GM20000 (cell line): ENCODE measurements at regions not wholly inside any gene's neighbourhood (a gene's known extent, or its start where the extent isn't known, plus 50 kb on each side); places are given as distances from the start of the nearest gene placed in this dataset.

Source experiments
- DNase-seq: peaks from one replicate; pipeline ENCODE4 v3.0.0; 2012; ENCODE audit warnings: low spot score
- TF ChIP-seq, protein P1 (sequence below): IDR thresholded peaks from 2 replicates; pipeline ENCODE4 v1.5.1; 2012; ENCODE audit warnings: mild to moderate bottlenecking, control low read depth; ENCODE audit errors: extremely low read depth, missing control alignments

DNA sequence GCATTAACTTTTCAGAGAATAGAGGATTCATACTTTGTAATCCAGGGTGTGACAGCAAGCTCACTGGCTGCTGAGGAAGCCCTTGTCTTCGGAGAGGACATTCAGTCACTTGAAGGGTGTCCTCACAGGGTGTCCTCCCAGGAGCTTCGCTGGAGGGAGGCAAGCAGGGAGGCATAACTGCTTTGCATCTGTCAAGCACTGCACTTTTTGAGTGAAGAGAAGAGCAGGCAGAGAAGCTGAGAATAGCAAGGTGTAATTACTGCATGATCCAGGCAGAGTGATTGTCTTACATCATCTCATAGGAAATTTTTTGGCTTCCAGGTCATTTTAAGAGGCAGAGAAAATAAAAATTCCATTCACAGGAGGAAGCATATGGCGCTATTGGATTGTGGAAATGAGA is 232.5 kb upstream of the ZP4 start:
- TF ChIP-seq, protein P1, sequence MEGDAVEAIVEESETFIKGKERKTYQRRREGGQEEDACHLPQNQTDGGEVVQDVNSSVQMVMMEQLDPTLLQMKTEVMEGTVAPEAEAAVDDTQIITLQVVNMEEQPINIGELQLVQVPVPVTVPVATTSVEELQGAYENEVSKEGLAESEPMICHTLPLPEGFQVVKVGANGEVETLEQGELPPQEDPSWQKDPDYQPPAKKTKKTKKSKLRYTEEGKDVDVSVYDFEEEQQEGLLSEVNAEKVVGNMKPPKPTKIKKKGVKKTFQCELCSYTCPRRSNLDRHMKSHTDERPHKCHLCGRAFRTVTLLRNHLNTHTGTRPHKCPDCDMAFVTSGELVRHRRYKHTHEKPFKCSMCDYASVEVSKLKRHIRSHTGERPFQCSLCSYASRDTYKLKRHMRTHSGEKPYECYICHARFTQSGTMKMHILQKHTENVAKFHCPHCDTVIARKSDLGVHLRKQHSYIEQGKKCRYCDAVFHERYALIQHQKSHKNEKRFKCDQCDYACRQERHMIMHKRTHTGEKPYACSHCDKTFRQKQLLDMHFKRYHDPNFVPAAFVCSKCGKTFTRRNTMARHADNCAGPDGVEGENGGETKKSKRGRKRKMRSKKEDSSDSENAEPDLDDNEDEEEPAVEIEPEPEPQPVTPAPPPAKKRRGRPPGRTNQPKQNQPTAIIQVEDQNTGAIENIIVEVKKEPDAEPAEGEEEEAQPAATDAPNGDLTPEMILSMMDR = no peak
- DNase-seq = no peak

DNA sequence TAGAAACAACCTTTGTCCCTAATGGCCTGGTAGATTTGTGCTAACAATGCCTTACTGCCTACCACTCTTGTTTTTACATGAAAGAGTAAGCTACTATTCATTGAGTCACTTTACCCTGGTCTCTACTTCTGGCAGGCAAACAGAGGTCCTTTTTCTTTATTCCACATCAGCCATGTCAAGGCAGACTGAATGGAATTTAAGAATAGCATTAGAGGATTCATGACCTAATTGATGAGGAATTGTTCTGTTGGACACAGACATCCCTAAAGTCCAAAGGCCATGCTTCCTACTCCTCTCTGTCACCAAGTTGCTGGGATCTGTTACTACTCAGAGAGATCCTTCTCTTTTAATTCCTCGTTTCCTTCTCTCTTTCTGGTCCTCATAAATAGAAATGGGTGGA is 229.1 kb upstream of the ZP4 start:
- TF ChIP-seq, protein P1 = no peak
- no peak for DNase-seq

DNA sequence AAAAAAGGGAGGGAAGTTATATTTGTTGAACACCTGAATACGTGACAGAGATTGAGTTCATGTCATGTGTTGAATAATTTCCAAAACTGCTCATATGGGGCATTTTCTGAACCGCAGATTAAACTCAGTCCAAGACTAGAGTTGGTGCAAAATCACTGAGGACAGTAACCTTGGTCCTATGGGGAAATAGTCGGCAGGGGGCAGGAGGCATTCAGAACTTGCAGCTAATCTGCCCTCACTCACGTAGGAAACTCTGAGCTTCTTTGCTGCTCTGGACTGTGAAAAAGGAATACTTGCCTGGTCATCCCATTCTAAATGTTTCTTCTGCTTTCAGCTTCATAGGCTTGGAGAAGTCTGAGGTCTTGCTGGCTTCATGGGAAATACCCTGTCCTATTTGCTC is 228.3 kb upstream of the ZP4 start:
- TF ChIP-seq, protein P1 = no peak
- no peak for DNase-seq

DNA sequence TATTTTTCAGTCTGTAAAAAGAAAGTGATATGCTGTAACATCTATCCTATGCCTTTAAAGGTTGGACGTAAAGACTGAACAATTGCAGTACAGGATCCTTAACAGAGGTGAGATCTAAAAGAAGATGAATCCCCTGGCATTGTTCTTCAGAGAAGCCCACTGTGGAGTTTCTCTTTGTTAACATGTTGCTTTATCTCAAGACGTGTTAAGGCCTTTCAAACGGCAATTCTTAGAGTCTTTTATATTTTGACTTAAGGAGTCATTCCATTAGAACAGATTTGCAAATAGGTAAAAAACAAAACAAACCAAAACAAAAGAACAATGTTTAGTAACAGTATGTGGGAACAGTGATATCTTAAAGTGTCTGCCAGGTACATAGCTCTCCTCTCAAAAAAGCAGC is 225.1 kb upstream of the ZP4 start:
- TF ChIP-seq, protein P1 = no peak
- no peak for DNase-seq

DNA sequence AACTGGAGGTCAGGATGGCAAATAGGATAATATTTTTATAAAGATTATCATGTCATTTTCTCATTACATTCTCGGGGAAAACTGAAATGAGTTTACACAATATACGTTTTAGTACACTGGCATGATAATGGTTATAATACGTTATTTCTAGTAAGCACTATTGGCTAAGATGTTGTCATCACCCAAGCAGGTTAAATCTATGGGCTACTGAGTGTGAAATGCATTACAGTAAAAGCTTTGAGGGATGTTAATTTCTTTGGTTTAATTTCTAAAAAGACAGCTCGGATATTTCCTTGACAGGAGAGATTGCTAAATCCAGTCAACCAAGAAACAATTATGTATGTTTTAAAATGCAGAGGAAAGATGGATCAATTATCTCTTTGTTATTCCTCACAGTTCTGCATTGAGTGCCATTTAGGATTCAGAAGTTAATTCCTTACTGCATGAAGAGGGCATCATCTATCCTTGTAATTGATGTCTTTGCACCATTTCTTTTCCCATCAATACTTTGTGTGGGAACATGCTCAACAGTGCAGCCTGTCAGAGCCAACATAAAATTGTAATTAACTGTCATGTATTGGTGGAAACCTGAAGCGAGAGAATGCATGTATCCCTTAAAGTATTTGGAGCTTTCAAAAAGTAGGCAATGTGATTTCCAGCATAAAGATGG is 222.4 kb upstream of the ZP4 start:
- TF ChIP-seq, protein P1 = no peak

DNA sequence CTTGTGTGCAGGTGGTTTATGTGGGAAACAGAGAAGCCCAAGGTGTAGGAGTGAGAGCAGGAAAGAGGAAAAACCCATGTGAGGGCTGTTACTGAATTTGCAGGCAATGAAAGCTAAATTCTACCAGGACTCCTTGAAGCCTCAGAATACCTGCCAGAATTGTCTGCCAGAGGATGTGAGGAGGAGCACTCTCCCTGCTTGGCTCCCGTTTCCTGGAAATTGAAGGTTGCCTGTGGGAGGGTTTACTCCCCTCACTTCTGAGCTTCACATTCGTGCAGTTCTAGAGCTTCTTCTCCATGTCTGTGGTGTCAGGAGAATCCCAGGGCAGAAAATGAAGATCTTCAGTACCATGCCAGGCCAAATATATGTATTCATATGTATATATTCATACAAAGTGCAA is 220.8 kb upstream of the ZP4 start:
- TF ChIP-seq, protein P1 = no peak
- DNase-seq = no peak

More for the DNA sequence above, 222.4 kb upstream of the ZP4 start:
- DNase-seq = no peak

DNA sequence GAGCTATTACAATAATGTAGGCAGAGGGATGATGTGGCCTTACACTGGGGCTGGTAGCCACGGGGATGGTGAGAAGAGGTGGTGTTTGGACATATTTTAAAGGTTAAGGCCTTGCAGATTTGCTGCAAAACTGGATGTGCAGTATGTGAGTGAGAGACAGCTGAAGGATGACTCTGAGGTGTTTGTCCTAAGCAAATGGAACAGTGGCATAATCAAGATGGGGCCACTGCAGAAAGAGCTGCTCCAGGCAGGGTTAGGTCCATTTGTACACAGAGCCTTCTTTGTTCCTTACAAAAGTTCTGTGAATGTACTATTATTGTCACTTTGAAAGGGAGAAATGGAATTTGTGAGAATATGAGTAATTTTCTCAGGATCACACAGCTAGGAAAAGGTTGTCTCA is 220.4 kb upstream of the ZP4 start:
- no peak for DNase-seq
- TF ChIP-seq, protein P1 = no peak
